ENCODE measurements at regions not wholly inside any gene's neighbourhood (a gene's known extent, or its start where the extent isn't known, plus 50 kb on each side); places are given as distances from the start of the nearest gene placed in this dataset.

DNA sequence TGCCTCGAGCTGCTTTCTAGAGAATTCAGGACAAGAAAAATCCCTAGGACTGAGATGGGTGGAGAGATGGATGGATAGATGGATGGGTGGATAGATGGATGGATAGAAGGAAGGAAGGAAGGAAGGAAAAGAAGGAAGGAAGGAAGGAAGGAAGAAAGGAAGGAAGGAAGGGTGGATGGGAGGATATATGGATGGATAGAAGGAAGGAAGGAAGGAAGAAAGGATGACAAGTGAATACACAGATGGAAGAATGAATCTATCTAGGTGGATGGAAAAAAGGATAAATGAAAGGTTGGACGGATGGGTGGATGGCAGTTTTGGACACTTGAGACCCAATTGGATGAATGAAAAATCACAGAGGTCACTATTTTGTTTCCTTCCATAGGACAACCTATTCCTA lies 120.4 kb upstream of the KAZN start:
- TF ChIP-seq CTCF (IDR thresholded peaks at IDR 0.05; ENCODE audit: poor library complexity) (no peak), EZH2 (IDR thresholded peaks at IDR 0.05; ENCODE audit: borderline replicate concordance) (no peak)

Measured in hepatocyte (in vitro differentiated cells).